ENCODE measurements at regions not wholly inside any gene's neighbourhood (a gene's known extent, or its start where the extent isn't known, plus 50 kb on each side); places are given as distances from the start of the nearest gene placed in this dataset.

- no peak overlapping the region for H3K9ac ChIP-seq (ENCODE audit: control insufficient read depth, extremely low read depth, insufficient read depth, low read length)
- TF ChIP-seq EZH2 (IDR thresholded peaks at IDR 0.05; ENCODE audit: low read length) (no peak), CTCF (optimal IDR thresholded peaks at IDR 0.05 in 1 of 3, IDR thresholded peaks at IDR 0.05 in 1 of 3, conservative IDR thresholded peaks at IDR 0.05 in 1 of 3; ENCODE audit: extremely low read depth in 1 of 3, insufficient read depth in 2 of 3, low read length in 3 of 3) (peak in 2 of 3 experiments; percentile 31 to 34)
- no peak overlapping the region for H3K4me3 ChIP-seq (ENCODE audit: control insufficient read depth in 2 of 3, extremely low read depth in 1 of 3, insufficient read depth in 2 of 3, low read depth in 1 of 3, low read length in 3 of 3)
- no peak overlapping the region for H3K4me2 ChIP-seq (ENCODE audit: control insufficient read depth, extremely low read depth, insufficient read depth, low read depth, low read length)
- no peaks in the 10 kb centered on the region for H3K36me3 ChIP-seq (ENCODE audit: control insufficient read depth in 2 of 2, extremely low read depth in 1 of 2, insufficient read depth in 2 of 2, low read length in 2 of 2)
- no peaks in the 10 kb centered on the region for H3K4me1 ChIP-seq (ENCODE audit: control insufficient read depth, extremely low read depth, insufficient read depth, low read length)
- no peaks in the 10 kb centered on the region for H3K9me1 ChIP-seq (ENCODE audit: control insufficient read depth, extremely low read depth, insufficient read depth, low read length)
- no peaks in the 10 kb centered on the region for H4K20me1 ChIP-seq (ENCODE audit: control insufficient read depth, extremely low read depth, insufficient read depth, low read length)
- FAIRE-seq (no peak), DNase-seq (ENCODE audit: low read depth, low spot score) (no peak)
- no peaks in the 10 kb centered on the region for H3K27me3 ChIP-seq (ENCODE audit: control insufficient read depth, extremely low read depth, insufficient read depth, low read length)
- H3K9me3 ChIP-seq (ENCODE audit: control insufficient read depth, low read depth, low read length) = no peaks in the 10 kb centered on the region
- no peak overlapping the region for H3K27ac ChIP-seq (ENCODE audit: control insufficient read depth, insufficient read depth, low read length)
- H3K79me2 ChIP-seq (ENCODE audit: control insufficient read depth, insufficient read depth, low read length) = no peaks in the 10 kb centered on the region
- dilution Hi-C loops (cut with MboI; ENCODE audit: extremely low pct_ligation_motif_present, low sequenced_read_pairs) = no loop called here
- H2AFZ ChIP-seq (ENCODE audit: control insufficient read depth, low read length) = no peak overlapping the region
These were observed 113.9 kb upstream of the PROKR2 start for GRCh38 chr20:5430670-5431069.

- FAIRE-seq (no peak), DNase-seq (ENCODE audit: low read depth, low spot score) (no peak)
- Histone ChIP-seq H4K20me1 (ENCODE audit: control insufficient read depth, extremely low read depth, insufficient read depth, low read length) (no peaks in the 10 kb centered on the region), H3K4me1 (ENCODE audit: control insufficient read depth, extremely low read depth, insufficient read depth, low read length) (no peaks in the 10 kb centered on the region), H3K79me2 (ENCODE audit: control insufficient read depth, insufficient read depth, low read length) (no peaks in the 10 kb centered on the region), H3K4me3 (ENCODE audit: control insufficient read depth in 2 of 3, extremely low read depth in 1 of 3, insufficient read depth in 2 of 3, low read depth in 1 of 3, low read length in 3 of 3) (no peak overlapping the region), H3K27me3 (ENCODE audit: control insufficient read depth, extremely low read depth, insufficient read depth, low read length) (no peaks in the 10 kb centered on the region), H3K9me3 (ENCODE audit: control insufficient read depth, low read depth, low read length) (no peaks in the 10 kb centered on the region), H3K4me2 (ENCODE audit: control insufficient read depth, extremely low read depth, insufficient read depth, low read depth, low read length) (no peak overlapping the region), H3K36me3 (ENCODE audit: control insufficient read depth in 2 of 2, extremely low read depth in 1 of 2, insufficient read depth in 2 of 2, low read length in 2 of 2) (no peaks in the 10 kb centered on the region), H3K27ac (ENCODE audit: control insufficient read depth, insufficient read depth, low read length) (no peak overlapping the region), H2AFZ (ENCODE audit: control insufficient read depth, low read length) (no peak overlapping the region), H3K9me1 (ENCODE audit: control insufficient read depth, extremely low read depth, insufficient read depth, low read length) (no peaks in the 10 kb centered on the region), H3K9ac (ENCODE audit: control insufficient read depth, extremely low read depth, insufficient read depth, low read length) (no peak overlapping the region)
- dilution Hi-C loops (cut with MboI; ENCODE audit: extremely low pct_ligation_motif_present, low sequenced_read_pairs) = no loop called here
- TF ChIP-seq CTCF (optimal IDR thresholded peaks at IDR 0.05 in 1 of 3, IDR thresholded peaks at IDR 0.05 in 1 of 3, conservative IDR thresholded peaks at IDR 0.05 in 1 of 3; ENCODE audit: extremely low read depth in 1 of 3, insufficient read depth in 2 of 3, low read length in 3 of 3) = no peak
- TF ChIP-seq EZH2 (IDR thresholded peaks at IDR 0.05; ENCODE audit: low read length) = no peak
These were observed 109.3 kb upstream of the PROKR2 start for GRCh38 chr20:5426026-5426425.

Measured in keratinocyte (primary cell).